Upper lobe of left lung (tissue), 4 donors: ENCODE measurements at regions not wholly inside any gene's neighbourhood (a gene's known extent, or its start where the extent isn't known, plus 50 kb on each side); places are given as distances from the start of the nearest gene placed in this dataset.

Experiments
- CTCF ChIP-seq, 6 experiments: fragments of 450-650 bp in 4 of 6; fragments of 200-600 bp in 2 of 6; sonication (generic) in 2 of 6; IDR thresholded peaks; one replicate each; pipeline ENCODE4 v1.5.1; 2016 to 2019; ENCODE audit warnings: antibody characterized with exemption in 6 of 6
- EP300 ChIP-seq, 4 donors: sonication (generic); formaldehyde crosslinking; IDR thresholded peaks; one replicate each; pipeline ENCODE4 v1.5.1; 2017; ENCODE audit warnings: antibody characterized with exemption in 4 of 4, control low read depth in 2 of 4
- POLR2A ChIP-seq, 4 donors: fragments of 450-650 bp; IDR thresholded peaks; one replicate each; pipeline ENCODE4 v1.5.1; 2016 to 2017; ENCODE audit warnings: antibody characterized with exemption in 4 of 4, mild to moderate bottlenecking in 2 of 4
- POLR2AphosphoS5 ChIP-seq, 2 donors: sonication (generic); formaldehyde crosslinking; IDR thresholded peaks; one replicate each; pipeline ENCODE4 v1.5.1; 2017; ENCODE audit warnings: antibody characterized with exemption in 2 of 2

- TF ChIP-seq POLR2A (IDR thresholded peaks at IDR 0.05), result no peak
- TF ChIP-seq CTCF (IDR thresholded peaks at IDR 0.05), result no peak
- TF ChIP-seq EP300 (IDR thresholded peaks at IDR 0.05), result no peak
- TF ChIP-seq POLR2AphosphoS5 (IDR thresholded peaks at IDR 0.05), result no peak
These were observed 288.0 kb upstream of the POU3F2 start for GRCh38 chr6:98546376-98546775.
